GM23248 (cell line): ENCODE measurements at regions not wholly inside any gene's neighbourhood (a gene's known extent, or its start where the extent isn't known, plus 50 kb on each side); places are given as distances from the start of the nearest gene placed in this dataset.

Experiments used
- EZH2 ChIP-seq: fragments of 200-600 bp; sonication (generic); IDR thresholded peaks from 2 replicates; pipeline ENCODE4 v1.6.1; 2018; ENCODE audit warnings: antibody characterized with exemption, mild to moderate bottlenecking; ENCODE audit not compliant: insufficient read depth, poor library complexity, severe bottlenecking
- EZH2phosphoT487 ChIP-seq: fragments of 200-600 bp; sonication (generic); IDR thresholded peaks from 2 replicates; pipeline ENCODE4 v1.6.1; 2018; ENCODE audit warnings: antibody characterized with exemption, moderate library complexity, mild to moderate bottlenecking, low read depth; ENCODE audit not compliant: insufficient read depth

DNA sequence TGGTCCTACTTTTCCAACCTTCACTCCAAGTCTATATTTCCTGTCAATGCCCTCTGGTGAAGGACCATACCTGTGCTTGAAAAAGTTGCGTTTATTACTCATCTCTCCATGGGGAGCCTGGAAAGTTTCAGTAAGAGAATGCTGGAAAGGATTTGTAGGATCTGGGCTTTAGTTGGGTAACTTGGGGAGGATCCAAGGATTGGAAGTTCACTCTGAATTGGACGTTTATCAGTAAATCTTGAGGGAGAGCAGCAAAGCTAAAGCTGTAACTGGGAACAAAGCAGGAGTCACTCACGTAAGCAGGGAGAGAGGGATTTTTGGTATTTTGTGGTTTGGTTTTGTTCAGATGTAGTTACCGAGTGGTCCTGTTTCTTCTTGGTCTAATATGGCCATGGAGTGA lies 51.4 kb upstream of the NPVF start:
- TF ChIP-seq EZH2phosphoT487 (no peak), EZH2 (no peak)
